Esophagus muscularis mucosa (tissue), 4 donors: ENCODE measurements at regions not wholly inside any gene's neighbourhood (a gene's known extent, or its start where the extent isn't known, plus 50 kb on each side); places are given as distances from the start of the nearest gene placed in this dataset.

Experiments used
- EP300 ChIP-seq: sonication (generic); formaldehyde crosslinking; IDR thresholded peaks from one replicate; pipeline ENCODE4 v1.6.1; 2017; ENCODE audit warnings: antibody characterized with exemption
- POLR2A ChIP-seq: fragments of 450-650 bp; IDR thresholded peaks from one replicate; pipeline ENCODE4 v1.6.1; 2017; ENCODE audit warnings: antibody characterized with exemption, moderate library complexity, mild to moderate bottlenecking, low read depth
- TF ChIP-seq, protein P1 (sequence below), 3 experiments: fragments of 200-600 bp in 2 of 3; fragments of 450-650 bp in 1 of 3; sonication (generic) in 2 of 3; IDR thresholded peaks; one replicate each; pipeline ENCODE4 v1.5.1; 2017 to 2019; ENCODE audit warnings: antibody characterized with exemption in 3 of 3, mild to moderate bottlenecking in 2 of 3, moderate library complexity in 1 of 3

DNA sequence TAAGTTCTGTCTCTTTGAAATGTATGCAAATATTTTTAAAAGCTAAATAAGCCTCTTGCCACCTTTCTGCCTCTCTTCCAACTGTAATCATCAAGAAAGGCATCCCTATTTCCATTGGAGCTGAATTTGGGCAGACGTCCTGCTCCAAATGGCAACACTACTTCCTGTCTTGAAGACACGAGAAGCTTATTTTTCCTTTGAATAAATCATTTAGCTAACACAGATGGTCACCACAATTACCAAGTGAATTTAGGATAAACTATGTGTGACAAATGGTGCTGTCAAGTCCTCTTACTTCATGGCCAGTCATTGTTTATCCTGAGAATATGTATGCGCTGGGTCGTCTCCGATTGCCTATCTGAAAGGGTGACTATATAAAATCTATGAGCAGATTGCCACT lies 268.0 kb downstream of the ANKRD7 start:
- TF ChIP-seq EP300 (no peak), POLR2A (no peak)
- TF ChIP-seq, protein P1, sequence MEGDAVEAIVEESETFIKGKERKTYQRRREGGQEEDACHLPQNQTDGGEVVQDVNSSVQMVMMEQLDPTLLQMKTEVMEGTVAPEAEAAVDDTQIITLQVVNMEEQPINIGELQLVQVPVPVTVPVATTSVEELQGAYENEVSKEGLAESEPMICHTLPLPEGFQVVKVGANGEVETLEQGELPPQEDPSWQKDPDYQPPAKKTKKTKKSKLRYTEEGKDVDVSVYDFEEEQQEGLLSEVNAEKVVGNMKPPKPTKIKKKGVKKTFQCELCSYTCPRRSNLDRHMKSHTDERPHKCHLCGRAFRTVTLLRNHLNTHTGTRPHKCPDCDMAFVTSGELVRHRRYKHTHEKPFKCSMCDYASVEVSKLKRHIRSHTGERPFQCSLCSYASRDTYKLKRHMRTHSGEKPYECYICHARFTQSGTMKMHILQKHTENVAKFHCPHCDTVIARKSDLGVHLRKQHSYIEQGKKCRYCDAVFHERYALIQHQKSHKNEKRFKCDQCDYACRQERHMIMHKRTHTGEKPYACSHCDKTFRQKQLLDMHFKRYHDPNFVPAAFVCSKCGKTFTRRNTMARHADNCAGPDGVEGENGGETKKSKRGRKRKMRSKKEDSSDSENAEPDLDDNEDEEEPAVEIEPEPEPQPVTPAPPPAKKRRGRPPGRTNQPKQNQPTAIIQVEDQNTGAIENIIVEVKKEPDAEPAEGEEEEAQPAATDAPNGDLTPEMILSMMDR (IDR thresholded peaks at IDR 0.05), result no peak
